A549 (cell line): ENCODE measurements at regions not wholly inside any gene's neighbourhood (a gene's known extent, or its start where the extent isn't known, plus 50 kb on each side); places are given as distances from the start of the nearest gene placed in this dataset.

Source experiments
- ATAC-seq, 2 experiments: fragments of 200-7000 bp in 1 of 2; fragments of >200 bp in 1 of 2; cut with Nextera tagmentation in 1 of 2; cut with Tn5 transposase in 1 of 2; 3 replicates each; pipeline versions ENCODE4 v1.8.0 to v1.9.1; 2018 to 2020; ENCODE audit warnings: mild to moderate bottlenecking in 1 of 2, moderate library complexity in 1 of 2
- CTCF ChIA-PET: fragments of 300-600 bp; sonication (Branson Sonifier 250); formaldehyde crosslinking; extraction: SDS; loops from one replicate; lab custom pipeline; 2021; ENCODE audit warnings: antibody characterized with exemption, inconsistent platforms; lab: Yijun Ruan, JAX
- POLR2A ChIA-PET: fragments of 350-600 bp; formaldehyde crosslinking; extraction: SDS; loops from one replicate; lab custom pipeline; 2021; ENCODE audit warnings: antibody characterized with exemption, inconsistent platforms; lab: Yijun Ruan, JAX
- DNase-seq, 2 experiments: peaks; one replicate each; pipeline versions ENCODE4 v3.0.0 to v3.0.0-alpha.2; 2011 to 2016; ENCODE audit warnings: low read depth in 1 of 2, low spot score in 1 of 2
- FAIRE-seq: peaks from 2 replicates; lab custom pipeline; 2011; peaks lifted over from hg19 to GRCh38; lab: Jason Lieb, UNC
- H3K27ac ChIP-seq, 2 experiments: fragments of >200 bp; sonication (Bioruptor Twin); formaldehyde crosslinking; 3 replicates each; pipeline ENCODE4 v1.5.1; 2016 to 2017
- H3K4me1 ChIP-seq: fragments of >200 bp; sonication (Bioruptor Twin); formaldehyde crosslinking; 3 replicates; pipeline ENCODE4 v1.6.1; 2016
- H3K4me2 ChIP-seq: fragments of >200 bp; sonication (Bioruptor Twin); formaldehyde crosslinking; 3 replicates; pipeline ENCODE4 v1.6.1; 2016
- H3K4me3 ChIP-seq: fragments of >200 bp; sonication (Bioruptor Twin); formaldehyde crosslinking; 3 replicates; pipeline ENCODE4 v1.5.1; 2016
- H3K9me3 ChIP-seq: fragments of >200 bp; sonication (Bioruptor Twin); formaldehyde crosslinking; 3 replicates; pipeline ENCODE4 v1.6.1; 2016
- ATOH8 ChIP-seq: fragments of 250-450 bp; sonication (Bioruptor Pico); IDR thresholded peaks from 2 replicates; pipeline ENCODE4 v1.5.0; 2020; ENCODE audit warnings: low read depth, mild to moderate bottlenecking, moderate library complexity
- CBX2 ChIP-seq: fragments of 200-600 bp; sonication (generic); IDR thresholded peaks from 2 replicates; pipeline ENCODE4 v1.6.1; 2016; ENCODE audit warnings: low read depth, mild to moderate bottlenecking, borderline replicate concordance
- CBX8 ChIP-seq: fragments of 200-600 bp; sonication (generic); IDR thresholded peaks from 2 replicates; pipeline ENCODE4 v1.6.1; 2016
- CHD2 ChIP-seq: fragments of 150-350 bp; IDR thresholded peaks from 2 replicates; pipeline ENCODE4 v1.6.1; 2014; ENCODE audit warnings: low read length; ENCODE audit not compliant: partially characterized antibody
- E2F6 ChIP-seq: IDR thresholded peaks from 2 replicates; pipeline ENCODE4 v1.6.1; 2012; ENCODE audit warnings: low read depth, borderline replicate concordance
- EHF ChIP-seq: fragments of 250-450 bp; sonication (Bioruptor Pico); IDR thresholded peaks from 2 replicates; pipeline ENCODE4 v1.5.0; 2020; ENCODE audit warnings: mild to moderate bottlenecking
- EHMT2 ChIP-seq: fragments of 200-600 bp; sonication (generic); IDR thresholded peaks from 2 replicates; pipeline ENCODE4 v1.6.1; 2016; ENCODE audit warnings: antibody characterized with exemption, low read depth, mild to moderate bottlenecking, moderate library complexity
- ESRRA ChIP-seq: fragments of 150-350 bp; IDR thresholded peaks from 2 replicates; pipeline ENCODE4 v1.6.1; 2014; ENCODE audit warnings: mild to moderate bottlenecking, low read length, borderline replicate concordance
- FOSL2 ChIP-seq, 2 experiments: fragments of 450-650 bp in 1 of 2; fragments of >200 bp in 1 of 2; sonication (Bioruptor Twin) in 1 of 2; formaldehyde crosslinking; IDR thresholded peaks; 2 replicates each; pipeline versions ENCODE4 v1.5.0 to v1.6.1; 2016 to 2020; ENCODE audit warnings: mild to moderate bottlenecking in 1 of 2, moderate library complexity in 1 of 2
- FOXS1 ChIP-seq: fragments of 250-450 bp; sonication (Bioruptor Pico); IDR thresholded peaks from 2 replicates; pipeline ENCODE4 v1.5.0; 2020; ENCODE audit warnings: mild to moderate bottlenecking, moderate library complexity
- HDAC2 ChIP-seq: fragments of 200-600 bp; sonication (generic); IDR thresholded peaks from 2 replicates; pipeline ENCODE4 v1.6.1; 2016
- HEYL ChIP-seq: fragments of 250-450 bp; sonication (Bioruptor Pico); IDR thresholded peaks from 2 replicates; pipeline ENCODE4 v1.8.0; 2021; ENCODE audit warnings: mild to moderate bottlenecking, moderate library complexity
- HOXA7 ChIP-seq: fragments of 250-450 bp; sonication (Bioruptor Pico); IDR thresholded peaks from 2 replicates; pipeline ENCODE4 v1.5.0; 2020; ENCODE audit warnings: mild to moderate bottlenecking, moderate library complexity
- HOXB13 ChIP-seq: fragments of 250-450 bp; sonication (Bioruptor Pico); IDR thresholded peaks from 2 replicates; pipeline ENCODE4 v1.5.0; 2020; ENCODE audit warnings: low read depth, mild to moderate bottlenecking, moderate library complexity
- JUNB ChIP-seq: fragments of >200 bp; sonication (Bioruptor Twin); formaldehyde crosslinking; IDR thresholded peaks from 2 replicates; pipeline ENCODE4 v1.6.1; 2016
- KDM1A ChIP-seq: fragments of 200-600 bp; sonication (generic); IDR thresholded peaks from 2 replicates; pipeline ENCODE4 v1.6.1; 2016; ENCODE audit warnings: low read depth, mild to moderate bottlenecking
- KDM5A ChIP-seq: fragments of 200-600 bp; sonication (generic); IDR thresholded peaks from 2 replicates; pipeline ENCODE4 v1.6.1; 2016; ENCODE audit warnings: antibody characterized with exemption, mild to moderate bottlenecking
- MAX ChIP-seq: IDR thresholded peaks from 2 replicates; pipeline ENCODE4 v1.6.1; 2012
- MAZ ChIP-seq: fragments of 150-350 bp; IDR thresholded peaks from 2 replicates; pipeline ENCODE4 v1.6.1; 2014; ENCODE audit warnings: antibody characterized with exemption, low read depth, low read length, borderline replicate concordance
- MYC ChIP-seq: IDR thresholded peaks from 2 replicates; pipeline ENCODE4 v1.6.1; 2012; ENCODE audit warnings: mild to moderate bottlenecking, inconsistent platforms, low read length, improper control_type of control experiment, borderline replicate concordance
- NR3C1 ChIP-seq: fragments of >200 bp; sonication (Bioruptor Twin); formaldehyde crosslinking; IDR thresholded peaks from 3 replicates; pipeline ENCODE4 v1.6.1; 2017
- PHF8 ChIP-seq: fragments of 200-600 bp; sonication (generic); IDR thresholded peaks from 2 replicates; pipeline ENCODE4 v1.6.1; 2016; ENCODE audit warnings: low read depth, mild to moderate bottlenecking, antibody characterized with exemption, moderate library complexity, borderline replicate concordance
- POLR2A ChIP-seq: IDR thresholded peaks from 2 replicates; pipeline ENCODE4 v1.6.1; 2012; ENCODE audit warnings: mild to moderate bottlenecking, low read length
- POLR2AphosphoS2 ChIP-seq: conservative IDR thresholded peaks from 2 replicates; pipeline ENCODE4 v1.6.1; 2012; ENCODE audit warnings: low read length, improper control_type of control experiment, inconsistent platforms
- RAD21 ChIP-seq, 2 experiments: fragments of >200 bp in 1 of 2; sonication (Bioruptor Twin) in 1 of 2; formaldehyde crosslinking in 1 of 2; IDR thresholded peaks in 1 of 2; conservative IDR thresholded peaks in 1 of 2; 2 replicates in 1 of 2; 3 replicates in 1 of 2; pipeline ENCODE4 v1.6.1; 2012 to 2018; ENCODE audit warnings: inconsistent platforms in 1 of 2
- RARB ChIP-seq: fragments of 250-450 bp; sonication (Bioruptor Pico); IDR thresholded peaks from 2 replicates; pipeline ENCODE4 v1.8.0; 2021; ENCODE audit warnings: mild to moderate bottlenecking, moderate library complexity
- SREBF2 ChIP-seq: fragments of 450-650 bp; IDR thresholded peaks from 2 replicates; pipeline ENCODE4 v1.6.1; 2014; ENCODE audit warnings: mild to moderate bottlenecking, moderate library complexity
- ZFP36 ChIP-seq: fragments of 450-650 bp; IDR thresholded peaks from 2 replicates; pipeline ENCODE4 v1.6.1; 2014; ENCODE audit warnings: borderline replicate concordance; ENCODE audit not compliant: partially characterized antibody
- ZNF302 ChIP-seq: fragments of 250-450 bp; sonication (Bioruptor Pico); IDR thresholded peaks from 2 replicates; pipeline ENCODE4 v1.9.0; 2021; ENCODE audit warnings: inconsistent platforms, mild to moderate bottlenecking, moderate library complexity
- ZSCAN20 ChIP-seq: fragments of 250-450 bp; sonication (Bioruptor Pico); IDR thresholded peaks from 2 replicates; pipeline ENCODE4 v1.8.0; 2022; ENCODE audit warnings: mild to moderate bottlenecking, moderate library complexity
- WGBS: methylation state at CpG from one replicate; pipeline ENCODE4 v1.1.6; 2017; ENCODE audit errors: missing lambda C conversion rate; 5-methylcytosine and 5-hydroxymethylcytosine counted together
- TF ChIP-seq, protein P1 (sequence below): fragments of 250-450 bp; sonication (Bioruptor Pico); IDR thresholded peaks from 2 replicates; pipeline ENCODE4 v1.5.0; 2021; ENCODE audit warnings: mild to moderate bottlenecking, moderate library complexity, borderline replicate concordance
- TF ChIP-seq, protein P2 (sequence below): IDR thresholded peaks from 2 replicates; pipeline ENCODE4 v1.6.1; 2012

DNA sequence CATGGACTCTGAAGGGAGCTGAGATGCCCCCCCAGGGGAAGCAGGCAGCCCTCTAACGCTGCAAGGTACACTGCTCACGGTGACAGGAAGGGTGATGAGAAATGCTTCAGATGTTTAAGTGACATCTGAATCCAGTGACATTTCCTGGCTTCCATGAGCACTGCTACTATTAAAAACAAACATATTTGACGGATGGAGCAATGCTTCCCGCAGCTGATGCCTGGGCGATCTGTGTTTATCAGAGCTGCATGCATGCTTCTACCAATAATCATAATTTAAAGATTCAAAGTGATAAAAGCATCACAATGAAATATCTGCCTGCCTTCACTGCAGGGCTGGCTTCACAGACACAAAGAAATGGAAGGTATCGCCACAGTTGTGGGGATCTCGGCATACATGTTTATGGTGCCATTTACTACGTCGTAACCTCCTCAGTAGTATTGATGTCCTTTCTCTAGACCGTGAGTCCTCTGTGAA, 66.1 kb upstream of the AOAH start:
- Histone ChIP-seq H3K4me3 (no peak overlapping the region), H3K9me3 (no peaks in the 10 kb centered on the region), H3K4me1 (no peaks in the 10 kb centered on the region), H3K4me2 (no peak overlapping the region), H3K27ac (no peak overlapping the region)
- DNase-seq = no peak
- CTCF ChIA-PET = no interaction called here
- TF ChIP-seq HOXB13 (CRISPR knock-in tag) (no peak), HEYL (no peak), MYC (no peak), FOSL2 (IDR thresholded peaks at IDR 0.05) (no peak), FOSL2 (CRISPR knock-in tag; IDR thresholded peaks at IDR 0.05) (no peak)
- TF ChIP-seq, protein P1, sequence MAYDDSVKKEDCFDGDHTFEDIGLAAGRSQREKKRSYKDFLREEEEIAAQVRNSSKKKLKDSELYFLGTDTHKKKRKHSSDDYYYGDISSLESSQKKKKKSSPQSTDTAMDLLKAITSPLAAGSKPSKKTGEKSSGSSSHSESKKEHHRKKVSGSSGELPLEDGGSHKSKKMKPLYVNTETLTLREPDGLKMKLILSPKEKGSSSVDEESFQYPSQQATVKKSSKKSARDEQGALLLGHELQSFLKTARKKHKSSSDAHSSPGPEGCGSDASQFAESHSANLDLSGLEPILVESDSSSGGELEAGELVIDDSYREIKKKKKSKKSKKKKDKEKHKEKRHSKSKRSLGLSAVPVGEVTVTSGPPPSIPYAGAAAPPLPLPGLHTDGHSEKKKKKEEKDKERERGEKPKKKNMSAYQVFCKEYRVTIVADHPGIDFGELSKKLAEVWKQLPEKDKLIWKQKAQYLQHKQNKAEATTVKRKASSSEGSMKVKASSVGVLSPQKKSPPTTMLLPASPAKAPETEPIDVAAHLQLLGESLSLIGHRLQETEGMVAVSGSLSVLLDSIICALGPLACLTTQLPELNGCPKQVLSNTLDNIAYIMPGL (CRISPR knock-in tag) = no peak
- no peak for ATAC-seq
- POLR2A ChIA-PET = no interaction called here
- WGBS = 61% methylated on average over 10 of the region's 10 CpGs
- no peak for FAIRE-seq

DNA sequence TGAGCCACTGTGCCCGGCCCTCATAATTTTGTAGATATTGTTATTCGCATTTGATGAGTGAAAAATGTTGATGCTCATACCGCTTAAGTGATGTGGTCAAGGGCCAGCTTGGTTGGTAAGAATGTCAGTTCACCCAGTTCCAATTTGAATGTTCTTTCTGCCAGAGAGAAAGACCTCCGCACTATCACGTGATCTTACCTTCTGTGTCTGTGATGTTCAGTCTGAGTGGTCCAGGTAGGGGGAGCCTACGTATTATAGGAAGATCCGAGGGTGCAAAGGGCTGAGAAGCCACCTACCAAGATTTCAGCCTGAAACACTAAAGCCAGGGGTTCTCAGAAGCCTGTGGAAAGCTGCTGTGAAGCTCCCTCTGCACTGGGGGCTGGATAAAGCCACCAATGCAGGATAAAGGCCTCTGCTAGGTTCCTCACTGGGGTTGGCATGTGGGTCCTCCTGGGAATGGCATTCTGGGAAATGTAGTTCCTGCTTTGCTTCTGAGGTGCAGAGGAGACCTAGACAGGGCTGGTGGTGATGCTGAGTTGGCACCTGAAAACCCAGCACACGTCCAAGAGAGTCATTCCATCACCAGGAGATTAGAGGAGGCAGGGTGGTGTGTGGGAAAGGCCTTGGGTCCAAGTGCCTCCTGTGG, 64.7 kb upstream of the AOAH start:
- ChIA-PET CTCF (interaction anchor here (0.8 kb wide), 1 partner anchor 9 kb away, joined by 3 read pairs; no protein-coding TSS in a partner anchor), POLR2A (no interaction called here)
- TF ChIP-seq EHF (CRISPR knock-in tag) = no peak
- no peak for TF ChIP-seq ATOH8
- no peak for TF ChIP-seq NR3C1
- TF ChIP-seq, protein P2, sequence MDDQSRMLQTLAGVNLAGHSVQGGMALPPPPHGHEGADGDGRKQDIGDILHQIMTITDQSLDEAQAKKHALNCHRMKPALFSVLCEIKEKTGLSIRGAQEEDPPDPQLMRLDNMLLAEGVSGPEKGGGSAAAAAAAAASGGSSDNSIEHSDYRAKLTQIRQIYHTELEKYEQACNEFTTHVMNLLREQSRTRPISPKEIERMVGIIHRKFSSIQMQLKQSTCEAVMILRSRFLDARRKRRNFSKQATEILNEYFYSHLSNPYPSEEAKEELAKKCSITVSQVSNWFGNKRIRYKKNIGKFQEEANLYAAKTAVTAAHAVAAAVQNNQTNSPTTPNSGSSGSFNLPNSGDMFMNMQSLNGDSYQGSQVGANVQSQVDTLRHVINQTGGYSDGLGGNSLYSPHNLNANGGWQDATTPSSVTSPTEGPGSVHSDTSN = no peak
- no peak for TF ChIP-seq RAD21 (conservative IDR thresholded peaks at IDR 0.05 in 1 of 2, IDR thresholded peaks at IDR 0.05 in 1 of 2)
- no peak for TF ChIP-seq POLR2AphosphoS2
- TF ChIP-seq HEYL = no peak
- TF ChIP-seq JUNB = no peak
- TF ChIP-seq SREBF2 = no peak
- no peak for TF ChIP-seq HDAC2
- no peak for TF ChIP-seq ZSCAN20
- TF ChIP-seq CHD2 = no peak
- TF ChIP-seq FOSL2 (IDR thresholded peaks at IDR 0.05) = no peak
- no peak for TF ChIP-seq FOSL2 (CRISPR knock-in tag; IDR thresholded peaks at IDR 0.05)
- TF ChIP-seq CBX8 = no peak
- TF ChIP-seq EHMT2 = no peak
- TF ChIP-seq MYC = no peak
- TF ChIP-seq ZNF302 = no peak
- ATAC-seq = no peak
- WGBS = 54% methylated on average over 8 of the region's 8 CpGs
- Histone ChIP-seq H3K4me1 (no peaks in the 10 kb centered on the region), H3K4me3 (no peak overlapping the region), H3K9me3 (no peaks in the 10 kb centered on the region), H3K4me2 (no peak overlapping the region), H3K27ac (no peak overlapping the region)
- FAIRE-seq = no peak
- DNase-seq = no peak

- Histone ChIP-seq H3K4me2 (no peak overlapping the region), H3K9me3 (no peaks in the 10 kb centered on the region), H3K27ac (no peak overlapping the region), H3K4me1 (no peaks in the 10 kb centered on the region), H3K4me3 (no peak overlapping the region)
- WGBS = 5% methylated on average over 1 of the region's 1 CpG
- DNase-seq = no peak
- CTCF ChIA-PET = interaction anchor here (0.6 to 0.8 kb wide), 2 partner anchors 24 to 152 kb away, joined by 3 read pairs; no protein-coding TSS in a partner anchor
- ATAC-seq = no peak
- no peak for FAIRE-seq
- POLR2A ChIA-PET = no interaction called here
- no peak for TF ChIP-seq RARB
- no peak for TF ChIP-seq ZFP36
- TF ChIP-seq E2F6 = no peak
- no peak for TF ChIP-seq RAD21 (conservative IDR thresholded peaks at IDR 0.05 in 1 of 2, IDR thresholded peaks at IDR 0.05 in 1 of 2)
- TF ChIP-seq POLR2A = no peak
- no peak for TF ChIP-seq EHF (CRISPR knock-in tag)
- TF ChIP-seq HOXA7 (CRISPR knock-in tag) = no peak
- TF ChIP-seq MAZ = no peak
- TF ChIP-seq FOXS1 = no peak
- no peak for TF ChIP-seq PHF8
- no peak for TF ChIP-seq KDM5A
- TF ChIP-seq CBX2 = no peak
- no peak for TF ChIP-seq KDM1A
- TF ChIP-seq ESRRA = no peak
- no peak for TF ChIP-seq MAX
These were observed 63.7 kb upstream of the AOAH start for GRCh38 chr7:36787933-36788378.
